Ectodermal cell (in vitro differentiated cells): ENCODE measurements at regions not wholly inside any gene's neighbourhood (a gene's known extent, or its start where the extent isn't known, plus 50 kb on each side); places are given as distances from the start of the nearest gene placed in this dataset.
"Not testable (repeated sequence)": the region's sequence is repeated elsewhere in the genome, so short reads cannot be mapped to it uniquely, and the experiment has no call there.

Experiments used
- H3K27ac ChIP-seq: 2 replicates; pipeline ENCODE4 v1.7.0; 2013; ENCODE audit warnings: mild to moderate bottlenecking, low read depth, low read length; ENCODE audit not compliant: insufficient read depth, poor library complexity, severe bottlenecking
- H3K27me3 ChIP-seq: 2 replicates; pipeline ENCODE4 v1.7.0; 2013; ENCODE audit warnings: mild to moderate bottlenecking, low read length; ENCODE audit not compliant: insufficient read depth, control insufficient read depth, poor library complexity, severe bottlenecking
- H3K36me3 ChIP-seq: one replicate; pipeline ENCODE4 v1.7.0; 2013; ENCODE audit warnings: low read length; ENCODE audit not compliant: control insufficient read depth, insufficient read depth
- H3K4me1 ChIP-seq: one replicate; pipeline ENCODE4 v1.7.0; 2013; ENCODE audit warnings: low read length; ENCODE audit not compliant: control insufficient read depth, insufficient read depth
- H3K4me3 ChIP-seq: 2 replicates; pipeline ENCODE4 v1.7.0; 2013; ENCODE audit warnings: low read depth, low read length, control low read depth; ENCODE audit not compliant: insufficient read depth
- H3K9me3 ChIP-seq: 2 replicates; pipeline ENCODE4 v1.7.0; 2013; ENCODE audit warnings: mild to moderate bottlenecking, low read length, moderate library complexity; ENCODE audit not compliant: control insufficient read depth
- WGBS, 2 experiments: methylation state at CpG; one replicate each; pipeline ENCODE4 v1.1.7; 2013; ENCODE audit warnings: missing lambda C conversion rate in 2 of 2; 5-methylcytosine and 5-hydroxymethylcytosine counted together

DNA sequence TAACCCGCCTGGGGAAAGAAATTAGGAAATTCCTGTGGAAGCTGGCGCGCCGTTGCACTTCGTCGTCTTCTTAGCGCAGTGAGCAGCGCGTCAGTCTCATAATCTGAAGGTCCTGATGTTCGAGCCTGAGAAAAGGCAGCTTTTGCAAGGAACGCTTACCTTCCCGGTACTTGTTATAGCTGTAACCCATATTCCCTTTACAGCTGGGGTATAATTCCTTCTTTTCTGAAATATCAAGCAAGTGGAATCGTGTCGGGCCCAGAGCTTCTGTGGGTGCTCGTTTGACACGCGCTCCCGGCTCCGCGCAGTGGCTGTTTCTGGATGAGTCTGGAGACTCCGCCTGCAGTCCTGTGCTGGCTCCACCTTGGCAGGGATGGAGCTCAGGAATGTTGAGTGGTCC is 491.2 kb downstream of the PRIM2 start:
- Histone ChIP-seq H3K27me3 (peaks cover 45% of the 10 kb centered on the region), H3K4me3 (peak overlapping the region; percentile 8)
- not testable (repeated sequence) for H3K9me3 ChIP-seq, H3K27ac ChIP-seq, H3K36me3 ChIP-seq, H3K4me1 ChIP-seq
- WGBS, 2 experiments: 41 to 50% methylated on average over 18 to 20 of the region's 21 CpGs

- H3K4me3 ChIP-seq, H3K36me3 ChIP-seq, H3K27ac ChIP-seq, H3K9me3 ChIP-seq, H3K4me1 ChIP-seq: not testable (repeated sequence)
- whole genome bisulfite sequencing, 2 experiments: 73 to 80% methylated on average over 10 to 12 of the region's 12 CpGs
- peaks cover 48% of the 10 kb centered on the region for H3K27me3 ChIP-seq
These were observed 492.0 kb downstream of the PRIM2 start for GRCh38 chr6:57809454-57809853.

DNA sequence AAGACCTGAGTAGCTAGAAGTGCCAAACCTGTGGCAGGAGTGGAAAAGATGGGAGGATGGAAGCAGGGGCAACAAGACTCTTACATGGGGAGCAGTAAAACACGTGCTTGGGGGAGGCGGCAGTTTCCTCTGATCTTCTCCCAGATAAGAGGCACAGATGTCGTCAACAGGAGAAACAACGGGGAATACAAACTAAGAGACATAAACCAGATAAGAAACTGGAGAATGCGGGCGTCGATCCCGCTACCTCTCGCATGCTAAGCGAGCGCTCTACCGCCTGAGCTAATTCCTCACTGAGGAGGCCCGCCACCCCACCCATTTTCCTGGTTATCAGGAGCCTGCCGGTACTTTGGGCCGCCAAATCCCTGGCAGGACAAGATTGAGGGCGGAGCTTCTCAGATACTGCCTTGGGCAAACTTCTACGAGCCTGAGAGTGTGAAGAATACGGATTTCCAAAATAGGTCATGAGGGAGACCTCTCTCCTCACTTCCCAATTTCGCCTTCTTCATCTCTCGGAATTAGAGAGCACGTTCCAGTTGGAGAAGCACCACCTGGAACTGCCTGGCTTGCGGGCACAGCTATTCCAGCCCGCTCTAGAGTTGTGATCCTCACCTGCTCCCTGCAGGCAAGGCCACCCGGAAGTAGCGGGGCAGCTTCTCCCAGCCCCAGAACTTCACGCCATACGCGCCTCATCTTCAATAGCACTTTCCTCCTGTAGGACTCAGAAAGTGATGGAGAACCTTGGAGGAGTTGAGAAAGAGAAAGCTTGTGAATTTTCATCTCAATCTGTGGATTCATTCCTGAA is 496.0 kb downstream of the PRIM2 start:
- not testable (repeated sequence) for H3K27ac ChIP-seq, H3K9me3 ChIP-seq, H3K36me3 ChIP-seq, H3K4me1 ChIP-seq
- Histone ChIP-seq H3K27me3 (peaks cover 66% of the 10 kb centered on the region), H3K4me3 (peak overlapping the region; percentile 26)
- WGBS, 2 experiments: 26 to 27% methylated on average over 28 of the region's 28 CpGs

- not testable (repeated sequence) for H3K4me1 ChIP-seq, H3K36me3 ChIP-seq, H3K27ac ChIP-seq, H3K4me3 ChIP-seq, H3K9me3 ChIP-seq
- H3K27me3 ChIP-seq: peaks cover 49% of the 10 kb centered on the region
- WGBS, 2 experiments: 32 to 38% methylated on average over 6 of the region's 10 CpGs
These were observed 498.4 kb downstream of the PRIM2 start for GRCh38 chr6:57815826-57816225.

DNA sequence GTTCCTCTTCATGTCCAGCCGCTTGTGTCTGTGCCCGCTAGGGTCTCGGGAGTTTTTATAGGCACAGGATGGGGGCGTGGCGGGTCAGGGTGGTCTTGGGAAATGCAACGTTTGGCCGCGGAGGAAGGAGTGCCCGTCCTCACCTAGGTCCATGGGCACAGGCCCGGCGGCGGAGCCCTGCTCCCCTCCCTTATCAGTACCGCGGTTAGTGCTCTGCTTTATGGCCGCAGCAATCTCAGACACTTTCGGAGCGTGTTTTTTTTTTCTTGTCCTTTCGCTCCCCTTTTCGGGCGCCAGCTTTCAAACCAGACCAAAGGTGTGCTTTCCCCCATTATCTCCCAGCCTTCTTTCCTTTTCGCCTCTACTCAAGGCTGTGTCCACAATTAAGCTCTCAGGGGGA is 503.9 kb downstream of the PRIM2 start:
- 19 to 32% methylated on average over 6 to 8 of the region's 21 CpGs for WGBS, 2 experiments
- peaks cover 46% of the 10 kb centered on the region for H3K27me3 ChIP-seq
- not testable (repeated sequence) for H3K9me3 ChIP-seq, H3K36me3 ChIP-seq, H3K4me3 ChIP-seq, H3K27ac ChIP-seq, H3K4me1 ChIP-seq

- H3K27me3 ChIP-seq: peaks cover 36% of the 10 kb centered on the region
- H3K27ac ChIP-seq, H3K4me3 ChIP-seq, H3K4me1 ChIP-seq, H3K36me3 ChIP-seq, H3K9me3 ChIP-seq: not testable (repeated sequence)
- 35 to 40% methylated on average over 15 to 17 of the region's 19 CpGs for WGBS, 2 experiments
These were observed 505.0 kb downstream of the PRIM2 start for GRCh38 chr6:57822448-57822847.

- Histone ChIP-seq H3K4me3 (no peak overlapping the region), H3K27me3 (peaks cover 31% of the 10 kb centered on the region)
- WGBS, 2 experiments: 26 to 29% methylated on average over 27 of the region's 27 CpGs
These were observed 505.5 kb downstream of the PRIM2 start for GRCh38 chr6:57822896-57823358.

DNA sequence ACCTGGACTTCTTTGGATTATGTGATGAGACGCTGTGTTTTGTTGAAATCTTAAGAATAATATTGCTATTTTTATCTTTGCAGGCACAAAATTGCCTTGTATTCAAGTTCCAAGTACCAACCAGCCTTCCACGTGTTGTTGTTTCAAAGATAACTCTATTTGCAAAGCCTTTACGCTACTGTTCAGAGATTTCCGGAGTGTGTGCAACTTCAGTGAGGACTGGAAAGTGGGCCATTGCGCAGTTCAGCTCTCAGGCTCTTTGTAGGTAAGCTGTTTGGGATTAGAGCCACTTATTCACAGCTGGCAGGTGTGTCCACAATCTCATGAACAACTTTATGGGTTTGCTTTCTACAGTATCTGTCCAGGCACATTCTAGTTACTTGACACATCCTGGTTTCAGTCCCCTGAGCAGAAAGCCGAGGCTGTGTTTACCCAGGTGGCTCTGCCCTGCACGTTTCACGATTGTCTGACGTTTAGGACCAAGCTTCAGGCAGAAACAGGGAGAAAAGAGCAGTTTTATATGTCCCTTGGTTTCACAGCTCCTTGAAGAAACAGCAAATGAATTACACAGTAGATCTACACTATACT is 520.3 kb downstream of the PRIM2 start:
- H3K9me3 ChIP-seq, H3K36me3 ChIP-seq, H3K27ac ChIP-seq, H3K4me1 ChIP-seq, H3K27me3 ChIP-seq, H3K4me3 ChIP-seq: not testable (repeated sequence)
- WGBS, 2 experiments: 71 to 73% methylated on average over 9 of the region's 9 CpGs

More at GRCh38 chr6:57822896-57823358, 505.5 kb downstream of the PRIM2 start:
- Histone ChIP-seq H3K27ac (no peak overlapping the region), H3K36me3 (no peaks in the 10 kb centered on the region), H3K4me1 (no peaks in the 10 kb centered on the region), H3K9me3 (no peaks in the 10 kb centered on the region)

DNA sequence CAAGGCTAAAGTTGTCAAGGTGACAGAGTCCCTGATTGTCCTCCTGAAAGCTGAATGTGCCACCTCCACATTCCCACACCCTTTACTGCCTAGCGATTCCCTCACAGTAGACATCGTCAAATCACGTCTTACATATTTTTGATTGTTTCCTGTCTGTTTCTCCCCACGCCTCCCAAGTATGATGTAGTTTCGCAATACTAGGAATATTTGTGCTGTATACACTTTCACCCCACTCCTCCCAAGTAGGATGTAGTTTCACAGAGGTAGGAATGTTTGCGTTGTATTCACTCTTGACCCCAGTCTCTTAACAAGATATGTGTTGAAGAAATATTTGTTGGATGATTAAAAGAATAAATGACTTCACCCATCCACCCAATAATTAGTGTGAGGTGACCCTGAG is 524.1 kb downstream of the PRIM2 start:
- not testable (repeated sequence) for H3K4me1 ChIP-seq, H3K36me3 ChIP-seq, H3K27ac ChIP-seq, H3K9me3 ChIP-seq, H3K27me3 ChIP-seq, H3K4me3 ChIP-seq
- WGBS, 2 experiments: 92 to 93% methylated on average over 4 to 5 of the region's 6 CpGs

DNA sequence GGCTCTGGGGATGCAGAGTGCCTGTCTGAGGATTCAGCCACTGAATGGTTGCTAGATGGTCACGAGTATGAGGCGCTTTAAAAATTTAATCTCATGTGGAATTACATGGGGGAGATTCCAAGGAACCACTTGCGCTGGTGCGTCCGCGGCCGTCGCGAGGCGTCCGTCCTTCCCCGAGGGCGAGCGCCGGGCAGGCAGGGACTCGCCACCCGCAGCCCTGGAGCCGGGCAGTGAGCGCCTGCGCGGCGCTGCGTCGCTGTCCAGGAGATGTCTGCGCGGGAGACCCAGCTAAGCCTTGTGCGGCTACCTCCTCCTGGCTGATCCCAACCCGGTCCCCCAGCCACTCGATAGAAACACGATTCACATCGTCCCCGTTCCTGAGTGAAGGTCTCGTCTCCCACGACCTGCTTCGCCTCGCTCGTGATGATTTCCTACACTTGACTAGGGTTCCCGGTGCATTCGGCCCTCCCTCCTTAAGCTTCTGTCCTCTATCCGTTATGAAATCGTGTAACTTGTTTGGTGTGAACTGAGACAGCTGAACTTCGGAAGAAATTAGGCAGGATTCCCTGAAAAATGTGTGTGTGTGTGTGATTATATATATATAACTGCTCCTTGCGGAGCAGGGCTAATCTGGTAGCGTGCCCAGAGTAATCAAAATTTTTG is 536.4 kb downstream of the PRIM2 start:
- 33 to 38% methylated on average over 24 to 28 of the region's 44 CpGs for WGBS, 2 experiments
- H3K36me3 ChIP-seq, H3K9me3 ChIP-seq, H3K4me3 ChIP-seq, H3K27ac ChIP-seq, H3K4me1 ChIP-seq: not testable (repeated sequence)
- H3K27me3 ChIP-seq: peaks cover 20% of the 10 kb centered on the region
